Lung (tissue), 11 donors: ENCODE measurements at regions not wholly inside any gene's neighbourhood (a gene's known extent, or its start where the extent isn't known, plus 50 kb on each side); places are given as distances from the start of the nearest gene placed in this dataset.

Experiments
- ATAC-seq: fragments of 200-7000 bp; cut with Tn5 transposase; one replicate; pipeline ENCODE4 v1.9.1; 2020; ENCODE audit warnings: moderate number of reproducible peaks; ENCODE audit not compliant: insufficient read depth, low FRiP score
- DNase-seq, 3 donors: peaks; one replicate each; pipeline ENCODE4 v3.0.0-alpha.2; 2013 to 2017
- H3K27ac ChIP-seq, 2 donors: one replicate each; pipeline ENCODE4 v1.5.1; 2013; ENCODE audit warnings: mild to moderate bottlenecking in 2 of 2, moderate library complexity in 2 of 2, control low read depth in 1 of 2, inconsistent platforms in 1 of 2, low read depth in 1 of 2, low read length in 1 of 2
- H3K27me3 ChIP-seq, 3 donors: one replicate each; pipeline ENCODE4 v1.5.1; 2013; ENCODE audit warnings: low read length in 2 of 3; ENCODE audit not compliant: control insufficient read depth in 3 of 3, insufficient read depth in 3 of 3
- H3K36me3 ChIP-seq, 4 donors: one replicate each; pipeline ENCODE4 v1.5.1; 2013; ENCODE audit warnings: low read length in 4 of 4, mild to moderate bottlenecking in 1 of 4, moderate library complexity in 1 of 4; ENCODE audit not compliant: control insufficient read depth in 4 of 4, insufficient read depth in 4 of 4
- H3K4me1 ChIP-seq, 5 donors: one replicate each; pipeline ENCODE4 v1.5.1; 2013; ENCODE audit warnings: low read length in 5 of 5, mild to moderate bottlenecking in 2 of 5, moderate library complexity in 1 of 5; ENCODE audit not compliant: control insufficient read depth in 5 of 5, insufficient read depth in 5 of 5
- H3K4me3 ChIP-seq: one replicate; pipeline ENCODE4 v1.5.1; 2013; ENCODE audit warnings: mild to moderate bottlenecking, control low read depth, moderate library complexity
- H3K9ac ChIP-seq, 2 donors: one replicate each; pipeline ENCODE4 v1.5.1; 2013; ENCODE audit warnings: low read length in 2 of 2, control low read depth in 1 of 2; ENCODE audit not compliant: insufficient read depth in 1 of 2
- H3K9me3 ChIP-seq, 4 donors: one replicate each; pipeline ENCODE4 v1.5.1; 2013; ENCODE audit warnings: low read length in 3 of 4, mild to moderate bottlenecking in 1 of 4, moderate library complexity in 1 of 4; ENCODE audit not compliant: control insufficient read depth in 4 of 4, insufficient read depth in 3 of 4
- CTCF ChIP-seq: IDR thresholded peaks from 2 replicates; pipeline ENCODE4 v1.5.1; 2012; ENCODE audit warnings: mild to moderate bottlenecking; ENCODE audit errors: control extremely low read depth, extremely low read depth
- WGBS, 2 donors: extraction: QIAGEN DNeasy Blood & Tissue Kit; methylation state at CpG; one replicate each; pipeline ENCODE4 v1.1.7; 2013; 5-methylcytosine and 5-hydroxymethylcytosine counted together
- donor health status: control.
- donor health status: control.
- donor health status: Bipolar disorder and iron deficiency.
- donor health status: healthy.
- donor health status: DM: yes; HTN: yes; CAD: no.

- no peaks in the 10 kb centered on the region for H3K27me3 ChIP-seq
- peaks cover 0 to 12% (median 0%) of the 10 kb centered on the region in 5 donors for H3K4me1 ChIP-seq
- H3K27ac ChIP-seq = no peak overlapping the region
- DNase-seq (no peak), ATAC-seq (no peak)
- H3K36me3 ChIP-seq = no peaks in the 10 kb centered on the region
- WGBS, 2 donors = 83 to 91% methylated on average over 12 of the region's 12 CpGs
- no peak for TF ChIP-seq CTCF
- H3K9ac ChIP-seq = no peak overlapping the region
- no peaks in the 10 kb centered on the region for H3K9me3 ChIP-seq
- H3K4me3 ChIP-seq = no peak overlapping the region
Measured at GRCh38 chr11:130804306-130805076, 111.8 kb downstream of the SNX19 start.

GRCh38 chr11:130806746-130807145, 109.5 kb downstream of the SNX19 start:
- ATAC-seq (no peak), DNase-seq (no peak)
- no peak for TF ChIP-seq CTCF
- Histone ChIP-seq H3K27me3 (no peaks in the 10 kb centered on the region), H3K36me3 (no peaks in the 10 kb centered on the region), H3K4me1 (peaks cover 0 to 12% (median 0%) of the 10 kb centered on the region in 5 donors), H3K9me3 (no peaks in the 10 kb centered on the region), H3K27ac (no peak overlapping the region), H3K4me3 (no peak overlapping the region), H3K9ac (no peak overlapping the region)
- 65 to 91% methylated on average over 3 of the region's 3 CpGs for WGBS, 2 donors

- Histone ChIP-seq H3K4me3 (no peak overlapping the region), H3K9me3 (no peaks in the 10 kb centered on the region), H3K9ac (no peak overlapping the region), H3K36me3 (no peaks in the 10 kb centered on the region), H3K27me3 (no peaks in the 10 kb centered on the region), H3K27ac (no peak overlapping the region), H3K4me1 (peaks cover 0 to 12% (median 0%) of the 10 kb centered on the region in 5 donors)
- no peak for TF ChIP-seq CTCF
- no peak for ATAC-seq
- WGBS, 2 donors = 84 to 94% methylated on average over 1 of the region's 1 CpG
- DNase-seq = no peak
Measured at GRCh38 chr11:130808541-130808940, 107.7 kb downstream of the SNX19 start.

GRCh38 chr11:130813196-130813595, 103.1 kb downstream of the SNX19 start:
- ATAC-seq (no peak), DNase-seq (no peak)
- Histone ChIP-seq H3K9me3 (no peaks in the 10 kb centered on the region), H3K4me1 (peaks cover 0 to 9% (median 2%) of the 10 kb centered on the region in 5 donors), H3K36me3 (no peaks in the 10 kb centered on the region), H3K9ac (no peak overlapping the region), H3K4me3 (no peak overlapping the region), H3K27ac (no peak overlapping the region), H3K27me3 (no peaks in the 10 kb centered on the region)
- TF ChIP-seq CTCF = no peak
- WGBS, 2 donors = 91 to 93% methylated on average over 8 of the region's 8 CpGs
